CD4-positive, alpha-beta T cell (primary cell): ENCODE measurements at regions not wholly inside any gene's neighbourhood (a gene's known extent, or its start where the extent isn't known, plus 50 kb on each side); places are given as distances from the start of the nearest gene placed in this dataset.
"Not testable (repeated sequence)": the region's sequence is repeated elsewhere in the genome, so short reads cannot be mapped to it uniquely, and the experiment has no call there.

Experiments used
- ATAC-seq: fragments of 200-7000 bp; cut with Tn5 transposase; one replicate; pipeline ENCODE4 v1.10.0; 2022; ENCODE audit warnings: mild to moderate bottlenecking; ENCODE audit not compliant: poor library complexity
- CTCF ChIA-PET: fragments of 350-600 bp; sonication (Branson Sonifier 250); formaldehyde crosslinking; loops from one replicate; lab custom pipeline; 2021; ENCODE audit warnings: antibody characterized with exemption, inconsistent platforms; lab: Charles Lee
- POLR2A ChIA-PET: fragments of 350-600 bp; sonication (Branson Sonifier 250); formaldehyde crosslinking; loops from one replicate; lab custom pipeline; 2021; ENCODE audit warnings: antibody characterized with exemption, inconsistent platforms; lab: Charles Lee
- DNase-seq, 14 experiments: peaks; one replicate each; pipeline ENCODE4 v3.0.0-alpha.2; 2013 to 2020; ENCODE audit warnings: mixed read lengths in 2 of 14
- H3K27ac ChIP-seq, 2 donors: one replicate each; pipeline versions ENCODE4 v1.5.1 to v1.7.0; 2013; ENCODE audit warnings: low read length in 2 of 2, low read depth in 1 of 2, mild to moderate bottlenecking in 1 of 2
- H3K27me3 ChIP-seq, 2 experiments: 1 replicate in 1 of 2; 2 replicates in 1 of 2; pipeline versions ENCODE4 v1.6.1 to v1.7.0; 2013; ENCODE audit warnings: low read length in 2 of 2, control low read depth in 1 of 2, mild to moderate bottlenecking in 1 of 2, moderate library complexity in 1 of 2; ENCODE audit not compliant: insufficient read depth in 2 of 2, control insufficient read depth in 1 of 2
- H3K36me3 ChIP-seq: one replicate; pipeline ENCODE4 v1.6.1; 2013; ENCODE audit warnings: low read length, control low read depth; ENCODE audit not compliant: insufficient read depth
- H3K4me1 ChIP-seq: one replicate; pipeline ENCODE4 v1.6.1; 2013; ENCODE audit warnings: low read length, control low read depth; ENCODE audit not compliant: insufficient read depth
- H3K4me3 ChIP-seq: one replicate; pipeline ENCODE4 v1.5.1; 2013; ENCODE audit warnings: mild to moderate bottlenecking, low read length, moderate library complexity
- H3K9me3 ChIP-seq, 2 experiments: 1 replicate in 1 of 2; 2 replicates in 1 of 2; pipeline versions ENCODE4 v1.6.1 to v1.7.0; 2013; ENCODE audit warnings: low read length in 2 of 2, mild to moderate bottlenecking in 2 of 2, control low read depth in 1 of 2, moderate library complexity in 1 of 2; ENCODE audit not compliant: control insufficient read depth in 1 of 2, insufficient read depth in 1 of 2
- H3K27ac Mint-ChIP-seq: one replicate; pipeline ENCODE4 v1.8.0; 2020; ENCODE audit warnings: mixed read lengths
- H3K27me3 Mint-ChIP-seq: one replicate; pipeline ENCODE4 v1.8.0; 2021; ENCODE audit warnings: mixed read lengths
- H3K36me3 Mint-ChIP-seq: one replicate; pipeline ENCODE4 v1.8.0; 2021; ENCODE audit warnings: low read depth, mixed read lengths
- H3K4me1 Mint-ChIP-seq: one replicate; pipeline ENCODE4 v1.8.0; 2021; ENCODE audit warnings: low read depth, mixed read lengths
- H3K4me3 Mint-ChIP-seq: one replicate; pipeline ENCODE4 v1.8.0; 2020; ENCODE audit warnings: mild to moderate bottlenecking, mixed read lengths
- H3K9me3 Mint-ChIP-seq: one replicate; pipeline ENCODE4 v1.8.0; 2020; ENCODE audit warnings: mixed read lengths
- CTCF ChIP-seq: fragments of 200-600 bp; IDR thresholded peaks from one replicate; pipeline ENCODE4 v1.8.0; 2022; ENCODE audit warnings: antibody characterized with exemption, mild to moderate bottlenecking
- intact Hi-C, 2 experiments: fragments of 100-400 bp; cut with DNase I in 1 of 2; cut with micrococcal nuclease in 1 of 2; formaldehyde crosslinking; loops; one replicate each; pipeline versions ENCODE4 v1.15.1 to v1.9.0; 2023 to 2025; cut with DNase I, micrococcal nuclease

GRCh38 chr5:82873452-82873851 lies 203.7 kb downstream of the TMEM167A start:
- ATAC-seq (no peak), DNase-seq (no peak)
- no peak for TF ChIP-seq CTCF
- Mint-ChIP-seq H3K4me1 (no peaks in the 10 kb centered on the region), H3K27me3 (no peaks in the 10 kb centered on the region), H3K9me3 (no peaks in the 10 kb centered on the region), H3K27ac (no peak overlapping the region), H3K4me3 (no peak overlapping the region), H3K36me3 (no peaks in the 10 kb centered on the region)
- intact Hi-C loops: no loop called here
- no peak overlapping the region for H3K27ac ChIP-seq
- no peaks in the 10 kb centered on the region for H3K4me1 ChIP-seq
- ChIA-PET POLR2A (no interaction called here), CTCF (no interaction called here)
- no peaks in the 10 kb centered on the region for H3K9me3 ChIP-seq
- no peak overlapping the region for H3K4me3 ChIP-seq
- H3K36me3 ChIP-seq: no peaks in the 10 kb centered on the region
- no peaks in the 10 kb centered on the region for H3K27me3 ChIP-seq

GRCh38 chr5:82872321-82873288 lies 204.6 kb downstream of the TMEM167A start:
- not testable (repeated sequence) for ATAC-seq

GRCh38 chr5:82865625-82866024 lies 211.6 kb downstream of the TMEM167A start:
- CTCF ChIA-PET: no interaction called here
- Mint-ChIP-seq H3K4me3 (no peak overlapping the region), H3K27me3 (no peaks in the 10 kb centered on the region), H3K4me1 (no peaks in the 10 kb centered on the region), H3K27ac (no peak overlapping the region), H3K36me3 (no peaks in the 10 kb centered on the region), H3K9me3 (no peaks in the 10 kb centered on the region)
- ATAC-seq (no peak), DNase-seq (no peak)
- Histone ChIP-seq H3K9me3 (no peaks in the 10 kb centered on the region), H3K4me3 (no peak overlapping the region), H3K4me1 (no peaks in the 10 kb centered on the region), H3K27ac (no peak overlapping the region), H3K27me3 (no peaks in the 10 kb centered on the region), H3K36me3 (no peaks in the 10 kb centered on the region)
- POLR2A ChIA-PET: no interaction called here
- intact Hi-C loops: no loop called here
- no peak for TF ChIP-seq CTCF

More at GRCh38 chr5:82872321-82873288, 204.6 kb downstream of the TMEM167A start:
- H3K4me3 ChIP-seq, H3K36me3 Mint-ChIP-seq, CTCF ChIA-PET, H3K4me1 ChIP-seq, H3K9me3 ChIP-seq, H3K4me3 Mint-ChIP-seq, POLR2A ChIA-PET, H3K27ac Mint-ChIP-seq, H3K36me3 ChIP-seq, H3K27me3 Mint-ChIP-seq, H3K27me3 ChIP-seq, H3K9me3 Mint-ChIP-seq, H3K27ac ChIP-seq, intact Hi-C loops, DNase-seq, H3K4me1 Mint-ChIP-seq: not testable (repeated sequence)
